CD4-positive, alpha-beta T cell treated with Interleukin-17A for 4 hours (primary cell): ENCODE measurements at regions not wholly inside any gene's neighbourhood (a gene's known extent, or its start where the extent isn't known, plus 50 kb on each side); places are given as distances from the start of the nearest gene placed in this dataset.
"Not testable (repeated sequence)": the region's sequence is repeated elsewhere in the genome, so short reads cannot be mapped to it uniquely, and the experiment has no call there.

Experiments
- DNase-seq: peaks from one replicate; pipeline ENCODE4 v3.0.0-alpha.2; 2020; ENCODE audit warnings: mixed read lengths

GRCh38 chr1:87398641-87399040 is 70.0 kb downstream of the LMO4 start:
- no peak for DNase-seq

GRCh38 chr1:87399264-87399663 is 70.6 kb downstream of the LMO4 start:
- no peak for DNase-seq

- no peak for DNase-seq
Observed at GRCh38 chr1:87399701-87400100, 71.0 kb downstream of the LMO4 start.

GRCh38 chr1:87400813-87401212 is 72.1 kb downstream of the LMO4 start:
- DNase-seq, result no peak

- no peak for DNase-seq
Observed at GRCh38 chr1:87402241-87403002, 73.7 kb downstream of the LMO4 start.

- DNase-seq, result no peak
Observed at GRCh38 chr1:87403061-87403820, 74.6 kb downstream of the LMO4 start.

GRCh38 chr1:87404296-87404695 is 75.6 kb downstream of the LMO4 start:
- DNase-seq, result peak; percentile 37

GRCh38 chr1:87408665-87409248 is 80.1 kb downstream of the LMO4 start:
- DNase-seq, result no peak

GRCh38 chr1:87410776-87411480 is 82.2 kb downstream of the LMO4 start:
- DNase-seq, result no peak

- DNase-seq, result not testable (repeated sequence)
Observed at GRCh38 chr1:87413846-87414245, 85.2 kb downstream of the LMO4 start.

GRCh38 chr1:87418048-87418447 is 89.4 kb downstream of the LMO4 start:
- no peak for DNase-seq

GRCh38 chr1:87421809-87422208 is 93.1 kb downstream of the LMO4 start:
- no peak for DNase-seq

- DNase-seq, result no peak
Observed at GRCh38 chr1:87424541-87424940, 95.9 kb downstream of the LMO4 start.

GRCh38 chr1:87426463-87427249 is 98.0 kb downstream of the LMO4 start:
- DNase-seq, result no peak

- DNase-seq, result no peak
Observed at GRCh38 chr1:87428367-87428766, 99.7 kb downstream of the LMO4 start.

GRCh38 chr1:87428883-87429282 is 100.2 kb downstream of the LMO4 start:
- no peak for DNase-seq

GRCh38 chr1:87432685-87433084 is 104.0 kb downstream of the LMO4 start:
- no peak for DNase-seq

GRCh38 chr1:87433101-87433500 is 104.4 kb downstream of the LMO4 start:
- not testable (repeated sequence) for DNase-seq

- DNase-seq, result no peak
Observed at GRCh38 chr1:87435484-87435883, 106.8 kb downstream of the LMO4 start.

- not testable (repeated sequence) for DNase-seq
Observed at GRCh38 chr1:87436115-87436514, 107.4 kb downstream of the LMO4 start.

- DNase-seq, result no peak
Observed at GRCh38 chr1:87436534-87436933, 107.9 kb downstream of the LMO4 start.

GRCh38 chr1:87437663-87438295 is 109.1 kb downstream of the LMO4 start:
- no peak for DNase-seq
